ENCODE measurements at regions not wholly inside any gene's neighbourhood (a gene's known extent, or its start where the extent isn't known, plus 50 kb on each side); places are given as distances from the start of the nearest gene placed in this dataset.

GRCh38 chr3:34724916-34725499 is 914.3 kb upstream of the ARPP21 start:
- TF ChIP-seq CTCF (IDR thresholded peaks at IDR 0.05; ENCODE audit: extremely low read depth in 1 of 2, insufficient read depth in 1 of 2, low read depth in 1 of 2, low read length in 2 of 2) (no peak), POLR2A (IDR thresholded peaks at IDR 0.05; ENCODE audit: low read depth, low read length) (no peak), EZH2 (IDR thresholded peaks at IDR 0.05; ENCODE audit: borderline replicate concordance, low read depth, low read length, severe bottlenecking) (no peak), POLR2AphosphoS5 (IDR thresholded peaks at IDR 0.05; ENCODE audit: insufficient read depth, low read depth, low read length) (no peak)

Data from endothelial cell of umbilical vein (primary cell).